ENCODE measurements at regions not wholly inside any gene's neighbourhood (a gene's known extent, or its start where the extent isn't known, plus 50 kb on each side); places are given as distances from the start of the nearest gene placed in this dataset.
A peak's percentile ranks its signal among the peaks of the same experiment; 100 is the strongest.

DNA sequence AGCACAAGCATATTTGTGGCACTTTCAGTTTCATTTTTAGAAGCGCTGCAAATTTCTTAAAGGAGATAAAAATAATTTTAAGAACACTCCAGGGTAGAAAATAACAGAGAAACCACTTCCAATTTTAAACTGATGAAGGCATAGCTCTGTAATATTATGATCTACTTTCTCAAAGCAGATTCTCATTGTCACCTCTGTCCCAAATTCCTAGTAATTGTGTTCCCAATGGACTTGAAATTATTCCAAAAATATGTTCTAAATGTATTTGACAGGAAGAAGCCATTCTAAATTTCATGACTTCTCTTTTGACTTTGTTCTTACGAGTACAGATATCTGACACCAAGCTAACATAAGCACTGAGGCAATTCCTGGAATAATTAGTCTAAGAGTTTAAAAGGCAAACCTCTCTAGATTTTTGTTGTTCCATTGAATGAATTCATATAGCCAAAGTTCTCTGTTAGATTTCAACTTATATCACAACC, 140.2 kb upstream of the CARMIL1 start (continued):
- TF ChIP-seq HDAC6 (IDR thresholded peaks at IDR 0.05; ENCODE audit: unreplicated experiment) (no peak), EED (IDR thresholded peaks at IDR 0.05; ENCODE audit: low read depth) (no peak), EZH2 (IDR thresholded peaks at IDR 0.05; ENCODE audit: borderline replicate concordance, control insufficient read depth, low read depth, low read length) (no peak), BCL11A (IDR thresholded peaks at IDR 0.05; ENCODE audit: low read depth, low read length) (no peak), TBL1XR1 (IDR thresholded peaks at IDR 0.05; ENCODE audit: low read depth, low read length) (no peak), MYC (IDR thresholded peaks at IDR 0.05; ENCODE audit: insufficient read depth, insufficient read length, insufficient replicate concordance, low read length, severe bottlenecking) (no peak), FOXM1 (IDR thresholded peaks at IDR 0.05; ENCODE audit: low read depth, low read length) (0 out of 2 replicates have a peak, but pooled peaks have one; percentile 24), MTA2 (IDR thresholded peaks at IDR 0.05; ENCODE audit: low read depth) (no peak), CREB1 (IDR thresholded peaks at IDR 0.05; ENCODE audit: low read depth) (no peak), EP300 (IDR thresholded peaks at IDR 0.05; ENCODE audit: borderline replicate concordance in 1 of 2, control insufficient read depth in 1 of 2, low read depth in 2 of 2, low read length in 2 of 2) (0 out of 4 replicates have a peak, but pooled peaks of 1 of the 2 experiments have one; percentile 24), ATF7 (IDR thresholded peaks at IDR 0.05; ENCODE audit: low read depth) (no peak), IKZF1 (conservative IDR thresholded peaks at IDR 0.05) (no peak), ZNF217 (IDR thresholded peaks at IDR 0.05) (peak; percentile 19; the same call in 1 of the 2 replicates), FOXK2 (IDR thresholded peaks at IDR 0.05) (no peak), HDAC2 (IDR thresholded peaks at IDR 0.05) (no peak)
- TF ChIP-seq, protein P1, sequence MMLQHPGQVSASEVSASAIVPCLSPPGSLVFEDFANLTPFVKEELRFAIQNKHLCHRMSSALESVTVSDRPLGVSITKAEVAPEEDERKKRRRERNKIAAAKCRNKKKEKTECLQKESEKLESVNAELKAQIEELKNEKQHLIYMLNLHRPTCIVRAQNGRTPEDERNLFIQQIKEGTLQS (IDR thresholded peaks at IDR 0.05; ENCODE audit: borderline replicate concordance, extremely low read depth, low read depth, low read length), result no peak
- TF ChIP-seq, protein P2, sequence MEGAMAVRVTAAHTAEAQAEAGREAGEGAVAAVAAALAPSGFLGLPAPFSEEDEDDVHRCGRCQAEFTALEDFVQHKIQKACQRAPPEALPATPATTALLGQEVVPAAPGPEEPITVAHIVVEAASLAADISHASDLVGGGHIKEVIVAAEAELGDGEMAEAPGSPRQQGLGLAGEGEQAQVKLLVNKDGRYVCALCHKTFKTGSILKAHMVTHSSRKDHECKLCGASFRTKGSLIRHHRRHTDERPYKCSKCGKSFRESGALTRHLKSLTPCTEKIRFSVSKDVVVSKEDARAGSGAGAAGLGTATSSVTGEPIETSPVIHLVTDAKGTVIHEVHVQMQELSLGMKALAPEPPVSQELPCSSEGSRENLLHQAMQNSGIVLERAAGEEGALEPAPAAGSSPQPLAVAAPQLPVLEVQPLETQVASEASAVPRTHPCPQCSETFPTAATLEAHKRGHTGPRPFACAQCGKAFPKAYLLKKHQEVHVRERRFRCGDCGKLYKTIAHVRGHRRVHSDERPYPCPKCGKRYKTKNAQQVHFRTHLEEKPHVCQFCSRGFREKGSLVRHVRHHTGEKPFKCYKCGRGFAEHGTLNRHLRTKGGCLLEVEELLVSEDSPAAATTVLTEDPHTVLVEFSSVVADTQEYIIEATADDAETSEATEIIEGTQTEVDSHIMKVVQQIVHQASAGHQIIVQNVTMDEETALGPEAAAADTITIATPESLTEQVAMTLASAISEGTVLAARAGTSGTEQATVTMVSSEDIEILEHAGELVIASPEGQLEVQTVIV (IDR thresholded peaks at IDR 0.05; ENCODE audit: borderline replicate concordance, partially characterized antibody), result no peak
- TF ChIP-seq, protein P3, sequence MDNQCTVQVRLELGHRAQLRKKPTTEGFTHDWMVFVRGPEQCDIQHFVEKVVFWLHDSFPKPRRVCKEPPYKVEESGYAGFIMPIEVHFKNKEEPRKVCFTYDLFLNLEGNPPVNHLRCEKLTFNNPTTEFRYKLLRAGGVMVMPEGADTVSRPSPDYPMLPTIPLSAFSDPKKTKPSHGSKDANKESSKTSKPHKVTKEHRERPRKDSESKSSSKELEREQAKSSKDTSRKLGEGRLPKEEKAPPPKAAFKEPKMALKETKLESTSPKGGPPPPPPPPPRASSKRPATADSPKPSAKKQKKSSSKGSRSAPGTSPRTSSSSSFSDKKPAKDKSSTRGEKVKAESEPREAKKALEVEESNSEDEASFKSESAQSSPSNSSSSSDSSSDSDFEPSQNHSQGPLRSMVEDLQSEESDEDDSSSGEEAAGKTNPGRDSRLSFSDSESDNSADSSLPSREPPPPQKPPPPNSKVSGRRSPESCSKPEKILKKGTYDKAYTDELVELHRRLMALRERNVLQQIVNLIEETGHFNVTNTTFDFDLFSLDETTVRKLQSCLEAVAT (IDR thresholded peaks at IDR 0.05), result 0 out of 2 replicates have a peak, but pooled peaks have one; percentile 2
- TF ChIP-seq, protein P4, sequence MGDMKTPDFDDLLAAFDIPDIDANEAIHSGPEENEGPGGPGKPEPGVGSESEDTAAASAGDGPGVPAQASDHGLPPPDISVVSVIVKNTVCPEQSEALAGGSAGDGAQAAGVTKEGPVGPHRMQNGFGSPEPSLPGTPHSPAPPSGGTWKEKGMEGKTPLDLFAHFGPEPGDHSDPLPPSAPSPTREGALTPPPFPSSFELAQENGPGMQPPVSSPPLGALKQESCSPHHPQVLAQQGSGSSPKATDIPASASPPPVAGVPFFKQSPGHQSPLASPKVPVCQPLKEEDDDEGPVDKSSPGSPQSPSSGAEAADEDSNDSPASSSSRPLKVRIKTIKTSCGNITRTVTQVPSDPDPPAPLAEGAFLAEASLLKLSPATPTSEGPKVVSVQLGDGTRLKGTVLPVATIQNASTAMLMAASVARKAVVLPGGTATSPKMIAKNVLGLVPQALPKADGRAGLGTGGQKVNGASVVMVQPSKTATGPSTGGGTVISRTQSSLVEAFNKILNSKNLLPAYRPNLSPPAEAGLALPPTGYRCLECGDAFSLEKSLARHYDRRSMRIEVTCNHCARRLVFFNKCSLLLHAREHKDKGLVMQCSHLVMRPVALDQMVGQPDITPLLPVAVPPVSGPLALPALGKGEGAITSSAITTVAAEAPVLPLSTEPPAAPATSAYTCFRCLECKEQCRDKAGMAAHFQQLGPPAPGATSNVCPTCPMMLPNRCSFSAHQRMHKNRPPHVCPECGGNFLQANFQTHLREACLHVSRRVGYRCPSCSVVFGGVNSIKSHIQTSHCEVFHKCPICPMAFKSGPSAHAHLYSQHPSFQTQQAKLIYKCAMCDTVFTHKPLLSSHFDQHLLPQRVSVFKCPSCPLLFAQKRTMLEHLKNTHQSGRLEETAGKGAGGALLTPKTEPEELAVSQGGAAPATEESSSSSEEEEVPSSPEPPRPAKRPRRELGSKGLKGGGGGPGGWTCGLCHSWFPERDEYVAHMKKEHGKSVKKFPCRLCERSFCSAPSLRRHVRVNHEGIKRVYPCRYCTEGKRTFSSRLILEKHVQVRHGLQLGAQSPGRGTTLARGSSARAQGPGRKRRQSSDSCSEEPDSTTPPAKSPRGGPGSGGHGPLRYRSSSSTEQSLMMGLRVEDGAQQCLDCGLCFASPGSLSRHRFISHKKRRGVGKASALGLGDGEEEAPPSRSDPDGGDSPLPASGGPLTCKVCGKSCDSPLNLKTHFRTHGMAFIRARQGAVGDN (IDR thresholded peaks at IDR 0.05), result no peak
- TF ChIP-seq, protein P5, sequence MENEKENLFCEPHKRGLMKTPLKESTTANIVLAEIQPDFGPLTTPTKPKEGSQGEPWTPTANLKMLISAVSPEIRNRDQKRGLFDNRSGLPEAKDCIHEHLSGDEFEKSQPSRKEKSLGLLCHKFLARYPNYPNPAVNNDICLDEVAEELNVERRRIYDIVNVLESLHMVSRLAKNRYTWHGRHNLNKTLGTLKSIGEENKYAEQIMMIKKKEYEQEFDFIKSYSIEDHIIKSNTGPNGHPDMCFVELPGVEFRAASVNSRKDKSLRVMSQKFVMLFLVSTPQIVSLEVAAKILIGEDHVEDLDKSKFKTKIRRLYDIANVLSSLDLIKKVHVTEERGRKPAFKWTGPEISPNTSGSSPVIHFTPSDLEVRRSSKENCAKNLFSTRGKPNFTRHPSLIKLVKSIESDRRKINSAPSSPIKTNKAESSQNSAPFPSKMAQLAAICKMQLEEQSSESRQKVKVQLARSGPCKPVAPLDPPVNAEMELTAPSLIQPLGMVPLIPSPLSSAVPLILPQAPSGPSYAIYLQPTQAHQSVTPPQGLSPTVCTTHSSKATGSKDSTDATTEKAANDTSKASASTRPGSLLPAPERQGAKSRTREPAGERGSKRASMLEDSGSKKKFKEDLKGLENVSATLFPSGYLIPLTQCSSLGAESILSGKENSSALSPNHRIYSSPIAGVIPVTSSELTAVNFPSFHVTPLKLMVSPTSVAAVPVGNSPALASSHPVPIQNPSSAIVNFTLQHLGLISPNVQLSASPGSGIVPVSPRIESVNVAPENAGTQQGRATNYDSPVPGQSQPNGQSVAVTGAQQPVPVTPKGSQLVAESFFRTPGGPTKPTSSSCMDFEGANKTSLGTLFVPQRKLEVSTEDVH (IDR thresholded peaks at IDR 0.05; ENCODE audit: low read depth, partially characterized antibody), result no peak

Data from GM12878 (cell line).